Calu3 (cell line): ENCODE measurements at regions not wholly inside any gene's neighbourhood (a gene's known extent, or its start where the extent isn't known, plus 50 kb on each side); places are given as distances from the start of the nearest gene placed in this dataset.
"Not testable (repeated sequence)": the region's sequence is repeated elsewhere in the genome, so short reads cannot be mapped to it uniquely, and the experiment has no call there.

Experiments used
- BruUV-seq: library from RNA; stranded (reverse); fragments of 400-500 nt; replicated peaks from 2 replicates; lab custom pipeline; 2021; lab: Mats Ljungman, UMichigan
- CTCF ChIA-PET: fragments of 300-600 bp; sonication (Branson Sonifier 250); formaldehyde crosslinking; loops from one replicate; lab custom pipeline; 2022; ENCODE audit warnings: antibody characterized with exemption; lab: Charles Lee
- DNase-seq: peaks from one replicate; pipeline ENCODE4 v3.0.0; 2022
- H3K27ac Mint-ChIP-seq: one replicate; pipeline ENCODE4 v1.8.0; 2022; ENCODE audit warnings: mixed read lengths; ENCODE audit not compliant: unreplicated experiment
- H3K27me3 Mint-ChIP-seq: one replicate; pipeline ENCODE4 v1.8.0; 2022; ENCODE audit warnings: mixed read lengths; ENCODE audit not compliant: unreplicated experiment
- H3K36me3 Mint-ChIP-seq: one replicate; pipeline ENCODE4 v1.8.0; 2022; ENCODE audit warnings: mild to moderate bottlenecking, moderate library complexity, mixed read lengths; ENCODE audit not compliant: insufficient read depth, unreplicated experiment
- H3K4me1 Mint-ChIP-seq: one replicate; pipeline ENCODE4 v1.8.0; 2022; ENCODE audit warnings: mild to moderate bottlenecking, low read depth, mixed read lengths; ENCODE audit not compliant: unreplicated experiment
- H3K4me3 Mint-ChIP-seq: one replicate; pipeline ENCODE4 v1.8.0; 2022; ENCODE audit warnings: mild to moderate bottlenecking, low read depth, moderate library complexity, mixed read lengths; ENCODE audit not compliant: unreplicated experiment
- H3K9me3 Mint-ChIP-seq: one replicate; pipeline ENCODE4 v1.8.0; 2022; ENCODE audit warnings: low read depth, mixed read lengths; ENCODE audit not compliant: unreplicated experiment
- intact Hi-C: fragments of 100-400 bp; cut with micrococcal nuclease; formaldehyde crosslinking; loops from one replicate; pipeline ENCODE4 v1.10.0; 2022; ENCODE audit not compliant: unreplicated experiment

GRCh38 chr7:9919-10318, 182.5 kb upstream of the FAM20C start:
- H3K27me3 Mint-ChIP-seq, DNase-seq, intact Hi-C loops, BruUV-seq, H3K9me3 Mint-ChIP-seq, H3K27ac Mint-ChIP-seq, CTCF ChIA-PET, H3K4me1 Mint-ChIP-seq, H3K36me3 Mint-ChIP-seq, H3K4me3 Mint-ChIP-seq: not testable (repeated sequence)

GRCh38 chr7:32565-33280, 159.6 kb upstream of the FAM20C start:
- BruUV-seq, H3K9me3 Mint-ChIP-seq, CTCF ChIA-PET, DNase-seq, H3K36me3 Mint-ChIP-seq, intact Hi-C loops, H3K4me1 Mint-ChIP-seq, H3K27me3 Mint-ChIP-seq, H3K27ac Mint-ChIP-seq, H3K4me3 Mint-ChIP-seq: not testable (repeated sequence)

DNA sequence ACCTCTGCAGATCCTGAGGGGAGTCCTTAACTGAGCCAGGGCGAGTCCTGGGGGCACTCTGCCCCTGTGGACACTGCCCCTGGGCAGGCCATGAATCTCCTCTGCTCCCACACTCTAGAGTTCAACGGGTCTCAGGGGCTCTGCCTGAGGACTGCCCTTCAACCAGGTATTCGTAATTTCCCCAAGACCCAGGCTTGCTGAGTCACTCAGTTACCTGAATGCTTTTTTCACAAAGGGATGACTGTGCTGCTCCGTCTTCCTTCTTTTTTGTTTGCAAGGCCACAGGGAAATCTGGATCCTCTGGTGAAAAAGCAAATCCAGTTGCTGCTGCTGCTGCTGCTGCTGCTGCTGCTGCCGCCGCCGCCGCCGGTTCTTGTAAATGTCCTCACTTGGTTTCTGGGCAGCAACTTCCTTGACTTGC, 157.2 kb upstream of the FAM20C start:
- H3K9me3 Mint-ChIP-seq, BruUV-seq, H3K27me3 Mint-ChIP-seq, CTCF ChIA-PET, H3K4me1 Mint-ChIP-seq, intact Hi-C loops, H3K36me3 Mint-ChIP-seq: not testable (repeated sequence)
- H3K27ac Mint-ChIP-seq = peak overlapping the region; percentile 28
- DNase-seq = peak; percentile 44
- H3K4me3 Mint-ChIP-seq = peak overlapping the region; percentile 47

DNA sequence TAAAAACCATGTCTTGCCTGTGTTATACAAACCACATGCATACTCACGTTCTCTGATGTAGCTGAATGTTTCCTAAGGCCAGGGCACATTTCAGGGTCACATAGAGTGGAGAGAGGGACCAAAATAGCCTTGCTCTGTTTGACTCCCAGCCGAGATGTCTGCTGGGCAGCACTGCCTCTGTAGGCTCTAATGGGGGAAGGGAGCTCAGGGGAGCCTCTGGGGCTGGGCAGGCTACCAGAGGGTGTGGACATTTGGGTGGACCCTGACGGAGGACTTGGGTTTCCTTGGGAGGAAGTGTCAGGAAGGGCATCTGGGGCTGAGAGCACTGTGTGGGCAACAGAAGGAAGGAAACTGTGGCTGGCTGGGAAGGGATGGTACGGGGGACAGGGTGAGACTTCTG, 155.8 kb upstream of the FAM20C start:
- H3K9me3 Mint-ChIP-seq, CTCF ChIA-PET, H3K4me1 Mint-ChIP-seq, H3K36me3 Mint-ChIP-seq, intact Hi-C loops, BruUV-seq, DNase-seq, H3K4me3 Mint-ChIP-seq, H3K27ac Mint-ChIP-seq: not testable (repeated sequence)
- H3K27me3 Mint-ChIP-seq = peaks cover 11% of the 10 kb centered on the region

DNA sequence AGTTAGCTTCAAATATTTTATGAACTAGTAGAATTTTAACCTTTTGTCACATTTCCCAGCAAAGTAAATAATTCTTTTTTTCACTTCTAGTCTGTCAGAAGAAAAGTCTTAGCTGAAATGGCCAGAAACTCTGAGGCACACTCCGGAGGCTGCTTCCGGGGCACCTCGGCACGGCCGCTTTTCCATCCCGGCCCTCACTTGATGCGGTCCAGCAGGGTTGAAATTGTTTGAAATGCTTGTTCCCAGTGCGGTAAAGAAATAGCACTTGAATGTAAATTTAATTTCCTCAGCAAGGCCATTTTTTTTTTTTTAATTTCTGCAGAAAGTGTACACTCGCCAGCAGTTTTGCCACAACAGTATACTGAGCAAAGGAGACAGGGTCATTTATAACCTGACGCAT, 154.7 kb upstream of the FAM20C start:
- BruUV-seq, H3K27ac Mint-ChIP-seq, CTCF ChIA-PET, intact Hi-C loops, H3K36me3 Mint-ChIP-seq, H3K4me3 Mint-ChIP-seq, DNase-seq, H3K9me3 Mint-ChIP-seq, H3K4me1 Mint-ChIP-seq: not testable (repeated sequence)
- peaks cover 22% of the 10 kb centered on the region for H3K27me3 Mint-ChIP-seq

GRCh38 chr7:38444-38843, 153.9 kb upstream of the FAM20C start:
- H3K9me3 Mint-ChIP-seq, DNase-seq, intact Hi-C loops, BruUV-seq, H3K27ac Mint-ChIP-seq, H3K4me3 Mint-ChIP-seq, CTCF ChIA-PET, H3K4me1 Mint-ChIP-seq, H3K36me3 Mint-ChIP-seq: not testable (repeated sequence)
- peaks cover 30% of the 10 kb centered on the region for H3K27me3 Mint-ChIP-seq

- H3K27ac Mint-ChIP-seq, intact Hi-C loops, H3K36me3 Mint-ChIP-seq, H3K4me3 Mint-ChIP-seq, BruUV-seq, H3K4me1 Mint-ChIP-seq, H3K9me3 Mint-ChIP-seq, CTCF ChIA-PET: not testable (repeated sequence)
- H3K27me3 Mint-ChIP-seq = peaks cover 47% of the 10 kb centered on the region
- DNase-seq = peak; percentile 71
These were observed 152.2 kb upstream of the FAM20C start for GRCh38 chr7:39984-40740.
